ENCODE measurements at regions not wholly inside any gene's neighbourhood (a gene's known extent, or its start where the extent isn't known, plus 50 kb on each side); places are given as distances from the start of the nearest gene placed in this dataset.

GRCh38 chr3:132232231-132232792 is 84.9 kb upstream of the ACP3 start:
- TF ChIP-seq POLR2AphosphoS5 (IDR thresholded peaks at IDR 0.05; ENCODE audit: low read depth, low read length): no peak
- no peak for TF ChIP-seq TAF1 (IDR thresholded peaks at IDR 0.05; ENCODE audit: borderline replicate concordance, low read depth, low read length)
